ENCODE measurements at regions not wholly inside any gene's neighbourhood (a gene's known extent, or its start where the extent isn't known, plus 50 kb on each side); places are given as distances from the start of the nearest gene placed in this dataset.

- ChIA-PET CTCF (interaction anchor here (0.6 to 1.3 kb wide), 5 partner anchors 12 to 55 kb away, joined by 3 read pairs; no protein-coding TSS in a partner anchor), POLR2A (no interaction called here)
- Histone ChIP-seq H3K4me3 (ENCODE audit: low read depth, low read length) (no peak overlapping the region), H3K36me3 (ENCODE audit: control insufficient read depth, insufficient read depth, low read length) (no peaks in the 10 kb centered on the region), H3K27me3 (ENCODE audit: control insufficient read depth, insufficient read depth, low read length) (no peaks in the 10 kb centered on the region)
- TF ChIP-seq, protein P1, sequence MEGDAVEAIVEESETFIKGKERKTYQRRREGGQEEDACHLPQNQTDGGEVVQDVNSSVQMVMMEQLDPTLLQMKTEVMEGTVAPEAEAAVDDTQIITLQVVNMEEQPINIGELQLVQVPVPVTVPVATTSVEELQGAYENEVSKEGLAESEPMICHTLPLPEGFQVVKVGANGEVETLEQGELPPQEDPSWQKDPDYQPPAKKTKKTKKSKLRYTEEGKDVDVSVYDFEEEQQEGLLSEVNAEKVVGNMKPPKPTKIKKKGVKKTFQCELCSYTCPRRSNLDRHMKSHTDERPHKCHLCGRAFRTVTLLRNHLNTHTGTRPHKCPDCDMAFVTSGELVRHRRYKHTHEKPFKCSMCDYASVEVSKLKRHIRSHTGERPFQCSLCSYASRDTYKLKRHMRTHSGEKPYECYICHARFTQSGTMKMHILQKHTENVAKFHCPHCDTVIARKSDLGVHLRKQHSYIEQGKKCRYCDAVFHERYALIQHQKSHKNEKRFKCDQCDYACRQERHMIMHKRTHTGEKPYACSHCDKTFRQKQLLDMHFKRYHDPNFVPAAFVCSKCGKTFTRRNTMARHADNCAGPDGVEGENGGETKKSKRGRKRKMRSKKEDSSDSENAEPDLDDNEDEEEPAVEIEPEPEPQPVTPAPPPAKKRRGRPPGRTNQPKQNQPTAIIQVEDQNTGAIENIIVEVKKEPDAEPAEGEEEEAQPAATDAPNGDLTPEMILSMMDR (IDR thresholded peaks at IDR 0.05; ENCODE audit: insufficient read depth, low read depth, low read length): no peak
- DNase-seq (ENCODE audit: low read depth): peak; percentile 50
These were observed 158.0 kb upstream of the FAT1 start for GRCh38 chr4:186881521-186882220.

GRCh38 chr4:186882293-186882692 lies 158.6 kb upstream of the FAT1 start:
- ChIA-PET POLR2A (interaction anchor here (0.6 kb wide), 1 partner anchor 30 kb away, joined by 3 read pairs; no protein-coding TSS in a partner anchor), CTCF (interaction anchor here (0.6 to 1.3 kb wide), 3 partner anchors 11 to 27 kb away, joined by 3 read pairs; no protein-coding TSS in a partner anchor)
- Histone ChIP-seq H3K27me3 (ENCODE audit: control insufficient read depth, insufficient read depth, low read length) (no peaks in the 10 kb centered on the region), H3K4me3 (ENCODE audit: low read depth, low read length) (no peak overlapping the region), H3K36me3 (ENCODE audit: control insufficient read depth, insufficient read depth, low read length) (no peaks in the 10 kb centered on the region)
- DNase-seq (ENCODE audit: low read depth): no peak
- TF ChIP-seq, protein P1 (IDR thresholded peaks at IDR 0.05; ENCODE audit: insufficient read depth, low read depth, low read length): no peak

DNA sequence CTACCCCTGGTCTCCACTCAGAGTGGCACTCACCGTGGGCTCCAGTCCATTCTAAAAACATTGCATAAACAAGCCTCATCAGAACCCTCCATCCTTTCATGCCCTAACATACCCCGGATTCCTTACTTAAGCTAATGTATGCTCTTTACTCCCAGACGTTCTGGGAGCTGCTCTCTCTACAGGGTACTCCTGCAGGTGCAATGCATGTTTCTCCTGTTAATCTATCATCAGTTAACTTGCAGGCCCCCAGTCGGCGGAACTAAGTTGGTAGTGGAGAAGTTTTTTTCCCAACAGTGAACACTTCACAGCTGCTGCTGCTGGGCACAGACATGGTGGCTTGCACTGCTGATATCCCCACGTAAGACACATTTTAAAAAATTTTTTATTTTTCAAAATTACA lies 161.6 kb upstream of the FAT1 start:
- CTCF ChIA-PET: interaction anchor here (1.5 kb wide), 1 partner anchor 13 kb away, joined by 3 read pairs; no protein-coding TSS in a partner anchor
- Histone ChIP-seq H3K4me3 (ENCODE audit: low read depth, low read length) (no peak overlapping the region), H3K27me3 (ENCODE audit: control insufficient read depth, insufficient read depth, low read length) (no peaks in the 10 kb centered on the region), H3K36me3 (ENCODE audit: control insufficient read depth, insufficient read depth, low read length) (no peaks in the 10 kb centered on the region)
- POLR2A ChIA-PET: no interaction called here
- TF ChIP-seq, protein P1 (IDR thresholded peaks at IDR 0.05; ENCODE audit: insufficient read depth, low read depth, low read length): no peak
- no peak for DNase-seq (ENCODE audit: low read depth)

DNA sequence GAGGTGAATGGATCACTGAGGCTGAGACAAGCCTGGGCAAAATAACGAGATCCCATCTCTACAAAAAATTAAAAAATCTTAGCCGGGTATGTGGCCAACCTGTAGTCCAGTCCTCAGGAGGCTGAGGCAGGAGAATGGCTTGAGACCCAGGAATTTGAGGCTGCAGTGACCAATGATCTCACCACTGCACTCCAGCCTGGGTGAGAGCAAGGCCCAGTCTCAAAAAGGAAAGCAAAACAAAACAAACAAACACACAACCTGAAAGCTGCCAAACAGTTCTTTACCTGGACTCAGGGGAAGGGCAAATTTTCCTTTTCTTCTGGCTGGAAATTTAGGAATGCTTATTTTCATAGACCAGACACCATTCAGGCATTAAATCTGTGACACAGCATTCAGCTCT lies 163.1 kb upstream of the FAT1 start:
- TF ChIP-seq, protein P1 (IDR thresholded peaks at IDR 0.05; ENCODE audit: insufficient read depth, low read depth, low read length): no peak

DNA sequence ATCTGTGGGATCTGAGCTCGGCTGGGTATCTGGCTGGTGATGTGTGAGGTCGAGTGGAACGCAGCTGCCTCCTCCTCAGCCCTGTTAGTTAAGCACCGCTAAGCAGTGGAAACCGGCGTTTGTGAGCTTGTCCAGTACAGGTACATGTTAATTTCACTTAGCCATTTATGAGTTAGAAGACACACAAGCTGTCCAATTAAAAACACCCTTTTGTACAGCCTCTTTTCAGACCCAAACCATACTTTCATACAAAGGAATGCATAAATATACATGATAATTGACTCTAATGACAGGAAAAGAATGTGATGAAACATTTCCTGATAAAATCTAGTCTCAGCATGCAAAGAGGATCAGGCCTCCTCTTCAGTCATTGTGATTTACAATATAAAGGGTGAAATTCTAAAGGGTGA lies 163.6 kb upstream of the FAT1 start:
- ChIA-PET POLR2A (no interaction called here), CTCF (interaction anchor here (0.6 to 2.1 kb wide), 3 partner anchors 16 to 157 kb away, joined by 3 to 5 read pairs (median 3); no protein-coding TSS in a partner anchor)
- no peak overlapping the region for H3K4me3 ChIP-seq (ENCODE audit: low read depth, low read length)
- no peaks in the 10 kb centered on the region for H3K27me3 ChIP-seq (ENCODE audit: control insufficient read depth, insufficient read depth, low read length)
- TF ChIP-seq, protein P1 (IDR thresholded peaks at IDR 0.05; ENCODE audit: insufficient read depth, low read depth, low read length): no peak
- DNase-seq (ENCODE audit: low read depth): no peak
- no peaks in the 10 kb centered on the region for H3K36me3 ChIP-seq (ENCODE audit: control insufficient read depth, insufficient read depth, low read length)

More for the DNA sequence above, 163.1 kb upstream of the FAT1 start:
- H3K36me3 ChIP-seq (ENCODE audit: control insufficient read depth, insufficient read depth, low read length): no peaks in the 10 kb centered on the region
- ChIA-PET POLR2A (no interaction called here), CTCF (interaction anchor here (0.6 to 2.1 kb wide), 3 partner anchors 12 to 47 kb away, joined by 3 to 5 read pairs (median 3); no protein-coding TSS in a partner anchor)
- H3K4me3 ChIP-seq (ENCODE audit: low read depth, low read length): no peak overlapping the region
- no peaks in the 10 kb centered on the region for H3K27me3 ChIP-seq (ENCODE audit: control insufficient read depth, insufficient read depth, low read length)
- DNase-seq (ENCODE audit: low read depth): no peak

Data from BJ (cell line).